ENCODE measurements at regions not wholly inside any gene's neighbourhood (a gene's known extent, or its start where the extent isn't known, plus 50 kb on each side); places are given as distances from the start of the nearest gene placed in this dataset.

DNA sequence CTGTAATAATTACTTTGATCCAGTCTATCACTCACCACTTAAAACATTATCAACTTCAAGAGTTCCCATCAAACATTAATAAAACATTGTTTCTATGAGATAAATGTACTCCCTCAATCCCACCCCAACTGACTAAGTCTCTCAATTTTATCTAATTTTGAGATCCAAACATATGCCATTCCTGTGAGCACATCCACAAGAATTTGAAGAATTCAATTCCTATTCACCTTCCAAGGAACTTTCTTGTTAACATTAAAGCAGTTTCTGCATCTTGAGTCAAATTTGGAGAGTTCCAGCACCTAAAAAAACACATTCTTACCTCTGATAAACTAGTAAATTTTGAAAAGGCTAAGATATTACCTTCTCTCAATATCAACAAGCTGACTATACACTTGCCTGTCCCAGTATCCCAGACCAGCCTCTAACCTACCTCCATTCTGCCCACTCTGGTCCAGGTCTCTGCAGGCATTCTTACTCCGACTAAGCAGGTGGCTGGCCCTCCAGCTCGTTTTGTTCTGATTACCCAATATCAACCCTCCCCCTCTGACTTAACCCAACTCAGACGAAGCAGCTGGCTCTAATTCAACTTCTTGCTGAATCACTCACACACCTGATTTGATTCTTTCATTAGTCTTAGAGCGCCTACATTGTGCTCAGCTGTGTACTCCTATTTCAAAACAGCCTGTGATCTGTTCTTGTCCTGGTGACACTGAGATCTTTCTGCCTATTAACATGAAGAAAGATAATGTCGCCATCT, 275.2 kb downstream of the IPMK start:
- no peak overlapping the region for H3K4me3 ChIP-seq (ENCODE audit: low read depth, low read length)
- DNase-seq (ENCODE audit: low read depth, low spot score), result peak; percentile 37
- in situ Hi-C loops (cut with HindIII; ENCODE audit: low sequenced_read_pairs), result no loop called here
- TF ChIP-seq, protein P1, sequence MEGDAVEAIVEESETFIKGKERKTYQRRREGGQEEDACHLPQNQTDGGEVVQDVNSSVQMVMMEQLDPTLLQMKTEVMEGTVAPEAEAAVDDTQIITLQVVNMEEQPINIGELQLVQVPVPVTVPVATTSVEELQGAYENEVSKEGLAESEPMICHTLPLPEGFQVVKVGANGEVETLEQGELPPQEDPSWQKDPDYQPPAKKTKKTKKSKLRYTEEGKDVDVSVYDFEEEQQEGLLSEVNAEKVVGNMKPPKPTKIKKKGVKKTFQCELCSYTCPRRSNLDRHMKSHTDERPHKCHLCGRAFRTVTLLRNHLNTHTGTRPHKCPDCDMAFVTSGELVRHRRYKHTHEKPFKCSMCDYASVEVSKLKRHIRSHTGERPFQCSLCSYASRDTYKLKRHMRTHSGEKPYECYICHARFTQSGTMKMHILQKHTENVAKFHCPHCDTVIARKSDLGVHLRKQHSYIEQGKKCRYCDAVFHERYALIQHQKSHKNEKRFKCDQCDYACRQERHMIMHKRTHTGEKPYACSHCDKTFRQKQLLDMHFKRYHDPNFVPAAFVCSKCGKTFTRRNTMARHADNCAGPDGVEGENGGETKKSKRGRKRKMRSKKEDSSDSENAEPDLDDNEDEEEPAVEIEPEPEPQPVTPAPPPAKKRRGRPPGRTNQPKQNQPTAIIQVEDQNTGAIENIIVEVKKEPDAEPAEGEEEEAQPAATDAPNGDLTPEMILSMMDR (IDR thresholded peaks at IDR 0.05; ENCODE audit: low read depth, low read length), result no peak

- no peak for DNase-seq (ENCODE audit: low read depth, low spot score)
- in situ Hi-C loops (cut with HindIII; ENCODE audit: low sequenced_read_pairs), result no loop called here
- H3K4me3 ChIP-seq (ENCODE audit: low read depth, low read length), result no peak overlapping the region
- TF ChIP-seq, protein P1 (IDR thresholded peaks at IDR 0.05; ENCODE audit: low read depth, low read length), result no peak
Observed at GRCh38 chr10:57988964-57989363, 278.7 kb downstream of the IPMK start.

DNA sequence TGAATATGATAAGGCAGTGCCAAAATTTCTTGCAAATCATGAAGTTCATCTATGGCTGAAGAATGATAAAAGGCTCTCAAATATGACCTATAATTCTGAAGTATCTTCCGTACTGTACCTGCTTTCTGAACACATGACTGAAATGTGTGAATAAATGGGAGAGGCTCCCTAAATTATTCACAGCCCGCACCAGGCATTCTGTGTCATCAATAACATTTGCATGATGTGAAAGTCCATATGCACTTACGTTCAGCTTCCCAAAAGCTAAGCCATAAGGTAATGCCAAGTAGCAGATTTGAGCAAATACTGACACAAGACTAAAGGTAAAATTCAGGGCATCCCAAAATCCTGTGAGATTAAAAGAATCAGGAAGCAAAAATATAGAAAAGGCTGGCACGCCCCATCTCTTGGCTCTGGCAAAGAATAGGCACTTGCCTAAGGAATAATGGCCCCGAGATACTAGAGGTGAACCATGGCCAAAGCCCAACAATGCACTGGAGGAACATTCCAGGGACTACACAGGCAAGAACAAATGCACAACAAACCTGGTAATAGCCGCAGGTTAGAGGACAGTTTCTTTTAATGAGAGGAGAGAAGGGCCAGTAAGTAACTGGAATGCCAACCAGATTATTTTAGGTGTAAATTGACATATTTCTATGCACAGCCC, 280.5 kb downstream of the IPMK start:
- DNase-seq (ENCODE audit: low read depth, low spot score), result no peak
- TF ChIP-seq, protein P1 (IDR thresholded peaks at IDR 0.05; ENCODE audit: low read depth, low read length), result no peak
- no peak overlapping the region for H3K4me3 ChIP-seq (ENCODE audit: low read depth, low read length)
- in situ Hi-C loops (cut with HindIII; ENCODE audit: low sequenced_read_pairs), result no loop called here

- in situ Hi-C loops (cut with HindIII; ENCODE audit: low sequenced_read_pairs), result no loop called here
- H3K4me3 ChIP-seq (ENCODE audit: low read depth, low read length), result no peak overlapping the region
- TF ChIP-seq, protein P1 (IDR thresholded peaks at IDR 0.05; ENCODE audit: low read depth, low read length), result no peak
- no peak for DNase-seq (ENCODE audit: low read depth, low spot score)
Observed at GRCh38 chr10:57986422-57986821, 281.3 kb downstream of the IPMK start.

DNA sequence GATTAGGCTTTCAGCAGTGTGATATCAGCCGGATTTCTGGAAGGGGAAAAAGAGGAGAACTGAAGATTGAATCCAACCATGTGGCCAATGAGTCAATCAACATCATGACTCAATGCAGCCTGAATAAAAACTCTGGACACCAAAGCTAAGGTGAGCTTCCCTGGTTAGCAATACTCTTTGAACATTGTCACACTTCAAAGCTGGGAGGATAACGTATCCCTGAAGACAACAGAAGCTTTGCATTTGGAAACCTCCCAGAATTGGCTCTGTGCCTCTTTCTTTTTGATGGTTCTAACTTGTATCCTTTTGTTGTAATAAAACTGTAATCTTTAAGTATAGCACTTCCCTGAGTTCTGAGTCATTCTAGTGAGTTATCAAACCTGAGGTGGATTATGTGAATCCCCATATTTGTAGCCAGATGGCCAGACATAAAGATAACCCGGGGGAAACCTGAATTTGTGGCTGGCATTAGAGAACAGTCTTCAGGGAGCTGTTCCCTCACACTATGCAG, 284.4 kb downstream of the IPMK start:
- TF ChIP-seq, protein P1 (IDR thresholded peaks at IDR 0.05; ENCODE audit: low read depth, low read length), result no peak
- in situ Hi-C loops (cut with HindIII; ENCODE audit: low sequenced_read_pairs), result no loop called here
- H3K4me3 ChIP-seq (ENCODE audit: low read depth, low read length), result no peak overlapping the region
- DNase-seq (ENCODE audit: low read depth, low spot score), result no peak

DNA sequence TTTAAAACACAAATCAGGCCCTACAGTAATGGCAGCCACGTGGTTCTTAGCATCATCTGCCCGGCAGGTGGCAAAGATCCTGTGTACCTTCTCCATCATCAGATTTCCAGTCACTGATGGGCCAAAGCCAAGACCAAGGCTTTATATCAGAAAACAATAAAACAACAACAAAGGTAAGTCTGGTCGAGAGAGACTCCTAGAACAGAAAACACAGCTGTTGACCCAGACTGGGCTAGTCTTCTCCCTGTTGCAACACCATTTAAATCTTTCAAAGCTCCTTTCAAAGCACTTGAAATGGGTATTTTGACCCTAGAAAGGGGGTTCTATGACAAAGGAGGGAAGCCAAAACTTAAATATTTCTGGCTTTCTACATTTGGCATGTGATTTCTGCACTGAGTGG, 285.6 kb downstream of the IPMK start:
- no peak overlapping the region for H3K4me3 ChIP-seq (ENCODE audit: low read depth, low read length)
- in situ Hi-C loops (cut with HindIII; ENCODE audit: low sequenced_read_pairs), result no loop called here
- TF ChIP-seq, protein P1 (IDR thresholded peaks at IDR 0.05; ENCODE audit: low read depth, low read length), result no peak
- DNase-seq (ENCODE audit: low read depth, low spot score), result no peak

All from astrocyte of the spinal cord (primary cell).